CD4-positive, alpha-beta T cell (primary cell): ENCODE measurements at regions not wholly inside any gene's neighbourhood (a gene's known extent, or its start where the extent isn't known, plus 50 kb on each side); places are given as distances from the start of the nearest gene placed in this dataset.

Experiments
- ATAC-seq: fragments of 200-7000 bp; cut with Tn5 transposase; one replicate; pipeline ENCODE4 v1.10.0; 2022; ENCODE audit warnings: mild to moderate bottlenecking; ENCODE audit not compliant: poor library complexity
- CTCF ChIA-PET: fragments of 350-600 bp; sonication (Branson Sonifier 250); formaldehyde crosslinking; loops from one replicate; lab custom pipeline; 2021; ENCODE audit warnings: antibody characterized with exemption, inconsistent platforms; lab: Charles Lee
- POLR2A ChIA-PET: fragments of 350-600 bp; sonication (Branson Sonifier 250); formaldehyde crosslinking; loops from one replicate; lab custom pipeline; 2021; ENCODE audit warnings: antibody characterized with exemption, inconsistent platforms; lab: Charles Lee
- DNase-seq, 14 experiments: peaks; one replicate each; pipeline ENCODE4 v3.0.0-alpha.2; 2013 to 2020; ENCODE audit warnings: mixed read lengths in 2 of 14
- H3K27ac ChIP-seq, 2 donors: one replicate each; pipeline versions ENCODE4 v1.5.1 to v1.7.0; 2013; ENCODE audit warnings: low read length in 2 of 2, low read depth in 1 of 2, mild to moderate bottlenecking in 1 of 2
- H3K27me3 ChIP-seq, 2 experiments: 1 replicate in 1 of 2; 2 replicates in 1 of 2; pipeline versions ENCODE4 v1.6.1 to v1.7.0; 2013; ENCODE audit warnings: low read length in 2 of 2, control low read depth in 1 of 2, mild to moderate bottlenecking in 1 of 2, moderate library complexity in 1 of 2; ENCODE audit not compliant: insufficient read depth in 2 of 2, control insufficient read depth in 1 of 2
- H3K36me3 ChIP-seq: one replicate; pipeline ENCODE4 v1.6.1; 2013; ENCODE audit warnings: low read length, control low read depth; ENCODE audit not compliant: insufficient read depth
- H3K4me1 ChIP-seq: one replicate; pipeline ENCODE4 v1.6.1; 2013; ENCODE audit warnings: low read length, control low read depth; ENCODE audit not compliant: insufficient read depth
- H3K4me3 ChIP-seq: one replicate; pipeline ENCODE4 v1.5.1; 2013; ENCODE audit warnings: mild to moderate bottlenecking, low read length, moderate library complexity
- H3K9me3 ChIP-seq, 2 experiments: 1 replicate in 1 of 2; 2 replicates in 1 of 2; pipeline versions ENCODE4 v1.6.1 to v1.7.0; 2013; ENCODE audit warnings: low read length in 2 of 2, mild to moderate bottlenecking in 2 of 2, control low read depth in 1 of 2, moderate library complexity in 1 of 2; ENCODE audit not compliant: control insufficient read depth in 1 of 2, insufficient read depth in 1 of 2
- H3K27ac Mint-ChIP-seq: one replicate; pipeline ENCODE4 v1.8.0; 2020; ENCODE audit warnings: mixed read lengths
- H3K27me3 Mint-ChIP-seq: one replicate; pipeline ENCODE4 v1.8.0; 2021; ENCODE audit warnings: mixed read lengths
- H3K36me3 Mint-ChIP-seq: one replicate; pipeline ENCODE4 v1.8.0; 2021; ENCODE audit warnings: low read depth, mixed read lengths
- H3K4me1 Mint-ChIP-seq: one replicate; pipeline ENCODE4 v1.8.0; 2021; ENCODE audit warnings: low read depth, mixed read lengths
- H3K4me3 Mint-ChIP-seq: one replicate; pipeline ENCODE4 v1.8.0; 2020; ENCODE audit warnings: mild to moderate bottlenecking, mixed read lengths
- H3K9me3 Mint-ChIP-seq: one replicate; pipeline ENCODE4 v1.8.0; 2020; ENCODE audit warnings: mixed read lengths
- CTCF ChIP-seq: fragments of 200-600 bp; IDR thresholded peaks from one replicate; pipeline ENCODE4 v1.8.0; 2022; ENCODE audit warnings: antibody characterized with exemption, mild to moderate bottlenecking
- intact Hi-C, 2 experiments: fragments of 100-400 bp; cut with DNase I in 1 of 2; cut with micrococcal nuclease in 1 of 2; formaldehyde crosslinking; loops; one replicate each; pipeline versions ENCODE4 v1.15.1 to v1.9.0; 2023 to 2025; cut with DNase I, micrococcal nuclease

GRCh38 chrX:39299615-39300014 lies 498.4 kb downstream of the MID1IP1 start:
- no peak overlapping the region for H3K27ac ChIP-seq
- no peaks in the 10 kb centered on the region for H3K27me3 ChIP-seq
- H3K27me3 Mint-ChIP-seq, result no peaks in the 10 kb centered on the region
- ATAC-seq (no peak), DNase-seq (no peak)
- ChIA-PET POLR2A (no interaction called here), CTCF (no interaction called here)
- intact Hi-C loops, result no loop called here
- no peak for TF ChIP-seq CTCF
- H3K27ac Mint-ChIP-seq, result no peak overlapping the region
- no peak overlapping the region for H3K4me3 ChIP-seq
- no peaks in the 10 kb centered on the region for H3K36me3 Mint-ChIP-seq
- no peak overlapping the region for H3K4me3 Mint-ChIP-seq
- peaks cover 24% of the 10 kb centered on the region for H3K4me1 Mint-ChIP-seq
- H3K36me3 ChIP-seq, result no peaks in the 10 kb centered on the region
- H3K9me3 ChIP-seq, result peaks cover 5 to 8% of the 10 kb centered on the region in 2 experiments
- peaks cover 3% of the 10 kb centered on the region for H3K9me3 Mint-ChIP-seq
- H3K4me1 ChIP-seq, result no peaks in the 10 kb centered on the region

GRCh38 chrX:39301036-39301435 lies 499.8 kb downstream of the MID1IP1 start:
- intact Hi-C loops, result no loop called here
- Histone ChIP-seq H3K9me3 (peaks cover 5 to 8% of the 10 kb centered on the region in 2 experiments), H3K4me3 (no peak overlapping the region), H3K27ac (no peak overlapping the region), H3K4me1 (peaks cover 3% of the 10 kb centered on the region), H3K36me3 (no peaks in the 10 kb centered on the region), H3K27me3 (no peaks in the 10 kb centered on the region)
- no peaks in the 10 kb centered on the region for H3K27me3 Mint-ChIP-seq
- POLR2A ChIA-PET, result interaction anchor here (0.5 kb wide), 1 partner anchor 8 kb away, joined by 3 read pairs; no protein-coding TSS in a partner anchor
- H3K36me3 Mint-ChIP-seq, result no peaks in the 10 kb centered on the region
- H3K9me3 Mint-ChIP-seq, result no peaks in the 10 kb centered on the region
- H3K4me3 Mint-ChIP-seq, result no peak overlapping the region
- no peak for DNase-seq
- CTCF ChIA-PET, result no interaction called here
- H3K27ac Mint-ChIP-seq, result no peak overlapping the region
- ATAC-seq, result no peak
- no peak for TF ChIP-seq CTCF
- H3K4me1 Mint-ChIP-seq, result peaks cover 16% of the 10 kb centered on the region

- H3K9me3 ChIP-seq, result peaks cover 5 to 8% of the 10 kb centered on the region in 2 experiments
These were observed 501.6 kb downstream of the MID1IP1 start for GRCh38 chrX:39302838-39303237.

More at GRCh38 chrX:39302838-39303237, 501.6 kb downstream of the MID1IP1 start:
- no peaks in the 10 kb centered on the region for H3K36me3 ChIP-seq
- TF ChIP-seq CTCF, result no peak
- no peak overlapping the region for H3K4me3 ChIP-seq
- DNase-seq (no peak), ATAC-seq (no peak)
- Mint-ChIP-seq H3K9me3 (no peaks in the 10 kb centered on the region), H3K27ac (no peak overlapping the region), H3K4me3 (no peak overlapping the region), H3K27me3 (no peaks in the 10 kb centered on the region), H3K36me3 (peaks cover 6% of the 10 kb centered on the region), H3K4me1 (peaks cover 18% of the 10 kb centered on the region)
- no peak overlapping the region for H3K27ac ChIP-seq
- H3K27me3 ChIP-seq, result no peaks in the 10 kb centered on the region
- peaks cover 5% of the 10 kb centered on the region for H3K4me1 ChIP-seq
- ChIA-PET CTCF (no interaction called here), POLR2A (no interaction called here)
- intact Hi-C loops, result no loop called here
